ENCODE measurements at regions not wholly inside any gene's neighbourhood (a gene's known extent, or its start where the extent isn't known, plus 50 kb on each side); places are given as distances from the start of the nearest gene placed in this dataset.
A peak's percentile ranks its signal among the peaks of the same experiment; 100 is the strongest.

GRCh38 chr4:179076865-179077264, 1634.6 kb upstream of the AGA start:
- FAIRE-seq (no peak), DNase-seq (no peak)
- Histone ChIP-seq H3K27me3 (ENCODE audit: control insufficient read depth, insufficient read depth, low read length) (no peaks in the 10 kb centered on the region), H3K36me3 (ENCODE audit: control insufficient read depth in 2 of 3, insufficient read depth in 3 of 3, low read length in 3 of 3) (no peaks in the 10 kb centered on the region), H3K4me1 (ENCODE audit: control insufficient read depth in 2 of 3, insufficient read depth in 2 of 3, low read depth in 1 of 3, low read length in 3 of 3) (no peaks in the 10 kb centered on the region), H3K9ac (ENCODE audit: low read length in 3 of 3) (no peak overlapping the region), H3K27ac (ENCODE audit: low read depth in 2 of 2, low read length in 2 of 2) (no peak overlapping the region), H3K9me3 (ENCODE audit: control insufficient read depth in 2 of 3, insufficient read depth in 1 of 3, low read length in 3 of 3) (no peaks in the 10 kb centered on the region), H3K4me3 (ENCODE audit: low read length in 3 of 3) (no peak overlapping the region)
- TF ChIP-seq, protein P1, sequence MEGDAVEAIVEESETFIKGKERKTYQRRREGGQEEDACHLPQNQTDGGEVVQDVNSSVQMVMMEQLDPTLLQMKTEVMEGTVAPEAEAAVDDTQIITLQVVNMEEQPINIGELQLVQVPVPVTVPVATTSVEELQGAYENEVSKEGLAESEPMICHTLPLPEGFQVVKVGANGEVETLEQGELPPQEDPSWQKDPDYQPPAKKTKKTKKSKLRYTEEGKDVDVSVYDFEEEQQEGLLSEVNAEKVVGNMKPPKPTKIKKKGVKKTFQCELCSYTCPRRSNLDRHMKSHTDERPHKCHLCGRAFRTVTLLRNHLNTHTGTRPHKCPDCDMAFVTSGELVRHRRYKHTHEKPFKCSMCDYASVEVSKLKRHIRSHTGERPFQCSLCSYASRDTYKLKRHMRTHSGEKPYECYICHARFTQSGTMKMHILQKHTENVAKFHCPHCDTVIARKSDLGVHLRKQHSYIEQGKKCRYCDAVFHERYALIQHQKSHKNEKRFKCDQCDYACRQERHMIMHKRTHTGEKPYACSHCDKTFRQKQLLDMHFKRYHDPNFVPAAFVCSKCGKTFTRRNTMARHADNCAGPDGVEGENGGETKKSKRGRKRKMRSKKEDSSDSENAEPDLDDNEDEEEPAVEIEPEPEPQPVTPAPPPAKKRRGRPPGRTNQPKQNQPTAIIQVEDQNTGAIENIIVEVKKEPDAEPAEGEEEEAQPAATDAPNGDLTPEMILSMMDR (IDR thresholded peaks at IDR 0.05; ENCODE audit: borderline replicate concordance, extremely low read depth, insufficient read depth) = no peak
- intact Hi-C loops (cut with DNase I) = no loop called here

DNA sequence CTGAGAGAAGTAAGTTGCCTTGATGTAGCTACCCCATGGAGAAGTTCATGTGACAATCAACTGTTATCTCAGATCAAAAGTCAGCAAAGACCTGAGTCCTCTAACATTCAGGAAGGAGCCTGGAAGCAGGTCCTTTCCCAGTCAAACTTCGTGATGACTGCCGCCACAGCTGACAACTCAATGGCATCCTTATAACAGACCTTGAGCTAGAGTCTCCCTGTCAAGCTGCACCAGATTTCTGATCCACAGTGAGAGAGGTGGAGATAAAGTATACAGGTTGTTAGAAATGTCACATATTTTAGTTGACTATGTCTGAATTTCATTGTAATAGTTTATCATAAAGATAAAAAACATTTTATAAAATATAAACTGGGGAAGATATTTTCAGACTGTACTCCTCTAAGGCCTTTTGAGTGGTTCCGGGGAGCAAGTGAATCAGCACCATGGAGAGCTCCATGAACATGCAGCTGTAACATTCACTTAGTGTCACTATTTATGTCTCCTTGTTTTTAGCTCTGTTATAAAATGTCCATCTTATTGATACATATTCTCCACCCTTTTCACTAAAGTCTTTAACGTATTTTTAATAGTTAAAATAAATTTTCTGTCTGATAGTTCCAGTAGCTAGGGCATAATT, 1653.5 kb upstream of the AGA start:
- H3K27ac ChIP-seq (ENCODE audit: low read depth in 2 of 2, low read length in 2 of 2) = no peak overlapping the region
- no peaks in the 10 kb centered on the region for H3K4me1 ChIP-seq (ENCODE audit: control insufficient read depth in 2 of 3, insufficient read depth in 2 of 3, low read depth in 1 of 3, low read length in 3 of 3)
- H3K4me3 ChIP-seq (ENCODE audit: low read length in 3 of 3) = no peak overlapping the region
- DNase-seq = peak in 4 of 5 donors; percentile 55 to 81 (median 72)
- no peaks in the 10 kb centered on the region for H3K27me3 ChIP-seq (ENCODE audit: control insufficient read depth, insufficient read depth, low read length)
- no peaks in the 10 kb centered on the region for H3K9me3 ChIP-seq (ENCODE audit: control insufficient read depth in 2 of 3, insufficient read depth in 1 of 3, low read length in 3 of 3)
- intact Hi-C loops (cut with DNase I) = no loop called here
- no peak overlapping the region for H3K9ac ChIP-seq (ENCODE audit: low read length in 3 of 3)
- FAIRE-seq = no peak
- H3K36me3 ChIP-seq (ENCODE audit: control insufficient read depth in 2 of 3, insufficient read depth in 3 of 3, low read length in 3 of 3) = no peaks in the 10 kb centered on the region
- TF ChIP-seq, protein P1 (IDR thresholded peaks at IDR 0.05; ENCODE audit: borderline replicate concordance, extremely low read depth, insufficient read depth) = no peak

DNA sequence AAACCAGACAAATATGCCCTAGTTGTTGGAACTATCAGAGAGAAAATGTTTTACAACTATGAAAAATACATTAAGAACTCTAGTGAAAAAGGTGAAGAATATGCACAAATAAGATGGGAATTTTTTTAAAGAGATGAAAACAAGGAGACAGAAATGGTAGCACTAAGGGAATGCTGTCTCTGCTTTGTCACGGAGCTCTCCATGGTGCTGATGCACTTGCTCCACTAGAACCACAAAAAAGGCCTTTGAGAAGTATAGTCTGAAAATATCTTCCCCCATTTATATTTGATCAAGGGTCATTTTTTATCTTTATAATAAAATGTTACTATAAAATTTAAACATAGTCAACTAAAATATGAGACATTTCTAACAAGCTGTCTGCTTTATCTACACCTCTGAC, 1655.5 kb upstream of the AGA start:
- TF ChIP-seq, protein P1 (IDR thresholded peaks at IDR 0.05; ENCODE audit: borderline replicate concordance, extremely low read depth, insufficient read depth) = no peak
- Histone ChIP-seq H3K9ac (ENCODE audit: low read length in 3 of 3) (no peak overlapping the region), H3K4me1 (ENCODE audit: control insufficient read depth in 2 of 3, insufficient read depth in 2 of 3, low read depth in 1 of 3, low read length in 3 of 3) (no peaks in the 10 kb centered on the region), H3K27me3 (ENCODE audit: control insufficient read depth, insufficient read depth, low read length) (no peaks in the 10 kb centered on the region), H3K9me3 (ENCODE audit: control insufficient read depth in 2 of 3, insufficient read depth in 1 of 3, low read length in 3 of 3) (no peaks in the 10 kb centered on the region), H3K36me3 (ENCODE audit: control insufficient read depth in 2 of 3, insufficient read depth in 3 of 3, low read length in 3 of 3) (no peaks in the 10 kb centered on the region), H3K4me3 (ENCODE audit: low read length in 3 of 3) (no peak overlapping the region), H3K27ac (ENCODE audit: low read depth in 2 of 2, low read length in 2 of 2) (no peak overlapping the region)
- FAIRE-seq = no peak
- intact Hi-C loops (cut with DNase I) = no loop called here
- DNase-seq = peak in 4 of 5 donors; percentile 29 to 74 (median 54)

- H3K4me1 ChIP-seq (ENCODE audit: control insufficient read depth in 2 of 3, insufficient read depth in 2 of 3, low read depth in 1 of 3, low read length in 3 of 3) = no peaks in the 10 kb centered on the region
- H3K27ac ChIP-seq (ENCODE audit: low read depth in 2 of 2, low read length in 2 of 2) = no peak overlapping the region
- no peaks in the 10 kb centered on the region for H3K9me3 ChIP-seq (ENCODE audit: control insufficient read depth in 2 of 3, insufficient read depth in 1 of 3, low read length in 3 of 3)
- TF ChIP-seq, protein P1 (IDR thresholded peaks at IDR 0.05; ENCODE audit: borderline replicate concordance, extremely low read depth, insufficient read depth) = no peak
- H3K27me3 ChIP-seq (ENCODE audit: control insufficient read depth, insufficient read depth, low read length) = no peaks in the 10 kb centered on the region
- no peaks in the 10 kb centered on the region for H3K36me3 ChIP-seq (ENCODE audit: control insufficient read depth in 2 of 3, insufficient read depth in 3 of 3, low read length in 3 of 3)
- H3K9ac ChIP-seq (ENCODE audit: low read length in 3 of 3) = no peak overlapping the region
- FAIRE-seq (no peak), DNase-seq (no peak)
- intact Hi-C loops (cut with DNase I) = no loop called here
- no peak overlapping the region for H3K4me3 ChIP-seq (ENCODE audit: low read length in 3 of 3)
Observed at GRCh38 chr4:179110356-179110755, 1668.1 kb upstream of the AGA start.

Measured in kidney (tissue), 13 donors.